ENCODE measurements at regions not wholly inside any gene's neighbourhood (a gene's known extent, or its start where the extent isn't known, plus 50 kb on each side); places are given as distances from the start of the nearest gene placed in this dataset.

DNA sequence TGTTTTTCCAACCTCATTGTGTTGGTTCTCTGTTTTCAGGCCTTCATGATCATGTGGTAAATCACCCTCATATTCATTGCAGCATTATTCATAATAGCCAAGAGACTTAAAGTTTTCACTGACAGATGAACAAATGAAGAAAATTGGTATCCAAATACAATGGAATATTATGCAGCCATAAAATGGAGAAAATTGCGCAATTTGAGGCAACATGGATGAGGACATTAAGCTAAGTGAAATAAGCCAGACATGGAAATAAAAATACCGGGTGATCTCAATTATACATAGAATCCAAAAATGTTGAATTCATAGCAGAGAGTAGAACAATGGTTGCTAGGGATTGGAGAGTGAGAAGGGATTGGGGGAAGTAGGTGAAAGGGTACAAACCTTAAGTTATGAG, 491.9 kb upstream of the KCNMB2 start:
- H3K27me3 ChIP-seq (ENCODE audit: insufficient read depth, low read length), result no peaks in the 10 kb centered on the region
- H3K36me3 ChIP-seq (ENCODE audit: insufficient read depth, low read depth, low read length), result no peaks in the 10 kb centered on the region
- no peaks in the 10 kb centered on the region for H3K4me1 ChIP-seq (ENCODE audit: insufficient read depth, low read length)
- no peaks in the 10 kb centered on the region for H3K9me3 ChIP-seq (ENCODE audit: insufficient read depth, low read depth, low read length)
- no peak overlapping the region for H3K27ac ChIP-seq (ENCODE audit: low read length)
- no peak overlapping the region for H3K4me3 ChIP-seq (ENCODE audit: low read length)
- no peak overlapping the region for H3K9ac ChIP-seq (ENCODE audit: low read depth, low read length)

DNA sequence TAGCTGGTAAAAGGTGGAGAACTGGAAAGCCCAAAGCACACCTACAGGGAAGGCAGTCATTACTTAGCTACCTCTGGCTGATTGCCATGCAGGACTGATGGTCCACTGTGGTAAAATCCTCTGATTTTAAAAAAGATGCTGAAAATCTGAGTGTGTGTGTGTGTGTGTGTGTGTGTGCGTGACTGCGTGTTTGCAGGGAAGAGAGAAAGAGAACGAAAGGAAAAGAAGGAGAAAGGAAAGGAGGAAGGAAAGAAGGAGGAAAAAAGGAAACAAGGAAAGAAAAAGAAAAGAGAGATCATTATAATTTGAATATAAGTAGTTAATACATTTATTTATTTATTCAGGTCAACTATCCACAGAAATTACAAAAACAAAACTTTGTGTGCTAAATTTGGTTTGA, 488.7 kb upstream of the KCNMB2 start:
- Histone ChIP-seq H3K27me3 (ENCODE audit: insufficient read depth, low read length) (no peaks in the 10 kb centered on the region), H3K9me3 (ENCODE audit: insufficient read depth, low read depth, low read length) (no peaks in the 10 kb centered on the region), H3K4me3 (ENCODE audit: low read length) (no peak overlapping the region), H3K36me3 (ENCODE audit: insufficient read depth, low read depth, low read length) (no peaks in the 10 kb centered on the region), H3K27ac (ENCODE audit: low read length) (no peak overlapping the region), H3K4me1 (ENCODE audit: insufficient read depth, low read length) (no peaks in the 10 kb centered on the region), H3K9ac (ENCODE audit: low read depth, low read length) (no peak overlapping the region)

DNA sequence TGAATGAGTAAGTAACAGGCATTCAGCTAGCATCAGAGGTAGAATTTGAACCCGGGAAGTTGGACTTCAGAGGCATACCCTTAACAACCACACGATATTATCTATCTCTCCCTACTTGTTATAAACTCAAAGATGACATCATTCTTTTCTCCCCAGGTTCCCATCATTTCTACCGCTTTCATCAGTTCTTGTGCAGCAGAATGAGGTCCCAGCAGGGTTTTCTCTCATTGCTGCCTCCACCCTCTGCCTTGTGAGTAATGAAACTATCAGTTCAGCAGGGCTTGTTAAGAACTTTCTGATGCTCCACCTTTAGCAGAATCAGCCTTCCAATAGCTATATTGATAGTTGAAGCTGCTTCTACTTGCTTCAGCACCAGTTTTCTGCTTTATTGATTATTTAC, 487.5 kb upstream of the KCNMB2 start:
- Histone ChIP-seq H3K9me3 (ENCODE audit: insufficient read depth, low read depth, low read length) (no peaks in the 10 kb centered on the region), H3K4me3 (ENCODE audit: low read length) (no peak overlapping the region), H3K9ac (ENCODE audit: low read depth, low read length) (no peak overlapping the region), H3K36me3 (ENCODE audit: insufficient read depth, low read depth, low read length) (no peaks in the 10 kb centered on the region), H3K27ac (ENCODE audit: low read length) (no peak overlapping the region), H3K4me1 (ENCODE audit: insufficient read depth, low read length) (no peaks in the 10 kb centered on the region), H3K27me3 (ENCODE audit: insufficient read depth, low read length) (no peaks in the 10 kb centered on the region)

DNA sequence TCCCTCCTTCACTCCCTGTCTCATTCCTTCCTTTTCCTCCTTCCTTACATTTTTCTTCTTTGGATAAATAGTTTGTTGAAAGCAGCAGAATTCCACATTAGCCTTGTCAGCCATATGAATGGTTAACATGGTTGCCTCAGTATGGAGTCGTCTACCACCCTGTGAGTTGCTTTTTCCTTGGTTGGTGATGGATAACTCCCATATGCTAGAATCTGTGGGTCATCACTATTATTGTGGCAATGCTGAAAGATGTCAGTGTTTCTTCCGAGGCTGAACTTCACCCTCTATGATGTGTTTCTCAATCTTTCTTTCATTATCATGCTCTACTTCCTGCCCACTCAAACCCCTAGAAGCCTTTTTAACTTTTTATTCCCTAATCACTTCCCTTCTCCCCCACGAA, 481.8 kb upstream of the KCNMB2 start:
- Histone ChIP-seq H3K36me3 (ENCODE audit: insufficient read depth, low read depth, low read length) (no peaks in the 10 kb centered on the region), H3K4me1 (ENCODE audit: insufficient read depth, low read length) (no peaks in the 10 kb centered on the region; the same call in 1 of the 2 replicates), H3K27me3 (ENCODE audit: insufficient read depth, low read length) (no peaks in the 10 kb centered on the region), H3K4me3 (ENCODE audit: low read length) (no peak overlapping the region), H3K27ac (ENCODE audit: low read length) (no peak overlapping the region), H3K9me3 (ENCODE audit: insufficient read depth, low read depth, low read length) (no peaks in the 10 kb centered on the region), H3K9ac (ENCODE audit: low read depth, low read length) (no peak overlapping the region)

DNA sequence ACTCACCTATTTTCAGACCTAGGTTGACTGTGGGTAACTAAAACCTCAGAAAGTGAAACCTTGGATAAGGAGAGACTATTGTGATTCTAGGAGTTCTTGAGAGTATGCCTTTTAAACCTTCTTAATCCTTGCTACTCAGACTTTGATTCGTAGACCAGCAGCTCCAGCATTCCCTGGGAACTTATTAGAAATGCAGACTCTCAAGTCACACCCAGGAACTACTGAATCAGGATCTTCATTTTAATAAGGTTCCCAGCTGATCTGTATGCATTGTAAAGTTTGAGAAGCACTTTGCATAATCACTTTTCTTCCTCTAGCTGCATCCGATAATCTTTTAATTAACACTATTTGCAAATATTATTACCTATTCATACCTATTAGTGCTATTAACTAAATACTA, 480.3 kb upstream of the KCNMB2 start:
- H3K27me3 ChIP-seq (ENCODE audit: insufficient read depth, low read length), result no peaks in the 10 kb centered on the region
- no peak overlapping the region for H3K4me3 ChIP-seq (ENCODE audit: low read length)
- no peaks in the 10 kb centered on the region for H3K9me3 ChIP-seq (ENCODE audit: insufficient read depth, low read depth, low read length)
- no peak overlapping the region for H3K9ac ChIP-seq (ENCODE audit: low read depth, low read length)
- no peaks in the 10 kb centered on the region for H3K36me3 ChIP-seq (ENCODE audit: insufficient read depth, low read depth, low read length)
- H3K27ac ChIP-seq (ENCODE audit: low read length), result no peak overlapping the region
- no peaks in the 10 kb centered on the region; the same call in 1 of the 2 replicates for H3K4me1 ChIP-seq (ENCODE audit: insufficient read depth, low read length)

DNA sequence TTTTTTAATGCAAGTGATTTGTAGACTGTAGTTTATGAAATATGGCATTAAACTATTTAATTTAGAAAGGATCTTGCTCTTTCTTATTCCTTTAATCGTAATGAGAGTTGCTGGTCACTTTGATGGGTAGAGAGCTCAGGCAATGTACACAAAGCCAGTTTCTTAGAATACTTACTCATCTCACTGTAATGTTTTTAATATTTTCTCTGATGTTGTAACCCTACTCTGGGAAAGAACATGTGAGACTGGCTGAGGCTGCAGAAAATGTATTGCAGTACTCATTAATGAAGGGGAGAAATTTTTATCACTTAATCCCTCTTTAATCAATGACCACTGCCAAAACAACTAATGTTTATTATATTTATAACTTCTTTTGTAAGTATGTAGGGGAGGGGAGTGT, 479.4 kb upstream of the KCNMB2 start:
- no peaks in the 10 kb centered on the region for H3K36me3 ChIP-seq (ENCODE audit: insufficient read depth, low read depth, low read length)
- no peaks in the 10 kb centered on the region; the same call in 1 of the 2 replicates for H3K4me1 ChIP-seq (ENCODE audit: insufficient read depth, low read length)
- no peaks in the 10 kb centered on the region for H3K27me3 ChIP-seq (ENCODE audit: insufficient read depth, low read length)
- no peak overlapping the region for H3K27ac ChIP-seq (ENCODE audit: low read length)
- no peak overlapping the region for H3K9ac ChIP-seq (ENCODE audit: low read depth, low read length)
- H3K9me3 ChIP-seq (ENCODE audit: insufficient read depth, low read depth, low read length), result no peaks in the 10 kb centered on the region
- no peak overlapping the region for H3K4me3 ChIP-seq (ENCODE audit: low read length)

DNA sequence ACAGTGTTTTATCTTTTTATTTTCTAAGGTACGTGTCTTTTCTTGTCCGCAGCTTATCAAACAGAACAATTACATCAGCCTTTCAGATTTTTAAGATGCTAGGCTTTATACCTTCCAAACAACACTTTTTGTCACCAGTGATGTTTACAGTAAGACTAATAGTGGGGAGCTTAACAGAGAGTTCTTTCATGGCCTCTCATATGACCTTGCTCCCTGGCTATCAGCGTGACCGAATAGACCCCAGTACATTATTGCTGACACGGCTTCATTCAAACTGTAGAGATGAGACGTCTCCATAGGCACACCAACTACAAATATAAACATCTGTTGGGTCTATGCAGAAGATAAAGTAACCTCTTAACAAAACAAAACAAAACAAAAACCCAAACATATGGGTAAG, 477.6 kb upstream of the KCNMB2 start:
- no peaks in the 10 kb centered on the region for H3K36me3 ChIP-seq (ENCODE audit: insufficient read depth, low read depth, low read length)
- H3K27ac ChIP-seq (ENCODE audit: low read length), result no peak overlapping the region

DNA sequence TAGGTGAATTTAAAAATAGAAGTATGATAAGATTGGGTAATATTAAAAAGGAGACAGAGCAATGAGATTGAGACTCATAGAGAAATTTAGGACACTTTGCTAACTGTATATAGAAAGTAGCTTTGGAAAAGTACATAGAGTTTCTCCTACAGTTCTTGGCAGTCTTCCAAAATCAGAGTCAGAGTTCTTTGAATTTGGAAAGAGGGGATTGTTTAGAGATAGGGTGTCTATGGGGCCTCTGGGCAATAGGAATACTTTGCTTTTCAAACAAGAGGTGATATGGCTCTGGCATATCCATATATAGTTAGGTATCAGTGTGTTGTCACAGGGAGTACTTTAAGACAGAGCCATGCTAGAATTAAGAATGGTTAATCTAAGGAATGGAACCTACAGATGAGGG, 477.1 kb upstream of the KCNMB2 start:
- Histone ChIP-seq H3K4me3 (ENCODE audit: low read length) (no peak overlapping the region), H3K9ac (ENCODE audit: low read depth, low read length) (no peak overlapping the region), H3K9me3 (ENCODE audit: insufficient read depth, low read depth, low read length) (no peaks in the 10 kb centered on the region), H3K27me3 (ENCODE audit: insufficient read depth, low read length) (no peaks in the 10 kb centered on the region), H3K27ac (ENCODE audit: low read length) (no peak overlapping the region), H3K4me1 (ENCODE audit: insufficient read depth, low read length) (no peaks in the 10 kb centered on the region; the same call in 1 of the 2 replicates), H3K36me3 (ENCODE audit: insufficient read depth, low read depth, low read length) (no peaks in the 10 kb centered on the region)

More for the DNA sequence above, 477.6 kb upstream of the KCNMB2 start:
- Histone ChIP-seq H3K9ac (ENCODE audit: low read depth, low read length) (no peak overlapping the region), H3K9me3 (ENCODE audit: insufficient read depth, low read depth, low read length) (no peaks in the 10 kb centered on the region), H3K4me1 (ENCODE audit: insufficient read depth, low read length) (no peaks in the 10 kb centered on the region; the same call in 1 of the 2 replicates), H3K4me3 (ENCODE audit: low read length) (no peak overlapping the region), H3K27me3 (ENCODE audit: insufficient read depth, low read length) (no peaks in the 10 kb centered on the region)

DNA sequence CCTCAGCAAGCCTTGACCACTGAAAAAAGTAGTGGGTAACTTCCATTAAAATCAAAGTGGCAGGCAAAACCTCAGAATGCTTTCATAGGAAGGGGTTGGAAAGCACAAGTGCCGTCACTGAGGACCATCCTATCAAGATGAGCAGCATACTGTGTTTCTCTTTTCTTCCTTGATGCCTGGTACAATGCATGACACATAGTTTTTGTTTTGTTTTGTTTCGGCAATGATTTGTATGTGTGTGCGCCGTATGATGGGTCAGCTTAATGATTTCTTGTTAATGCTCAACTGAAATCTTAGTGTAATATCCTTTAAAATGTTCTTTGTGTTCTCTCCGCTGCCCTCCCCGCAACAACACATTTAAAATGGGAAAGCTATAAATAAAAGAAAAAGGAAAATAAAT, 476.4 kb upstream of the KCNMB2 start:
- Histone ChIP-seq H3K4me3 (ENCODE audit: low read length) (no peak overlapping the region), H3K27me3 (ENCODE audit: insufficient read depth, low read length) (no peaks in the 10 kb centered on the region), H3K9ac (ENCODE audit: low read depth, low read length) (no peak overlapping the region), H3K4me1 (ENCODE audit: insufficient read depth, low read length) (no peaks in the 10 kb centered on the region), H3K27ac (ENCODE audit: low read length) (no peak overlapping the region), H3K9me3 (ENCODE audit: insufficient read depth, low read depth, low read length) (no peaks in the 10 kb centered on the region), H3K36me3 (ENCODE audit: insufficient read depth, low read depth, low read length) (no peaks in the 10 kb centered on the region)

DNA sequence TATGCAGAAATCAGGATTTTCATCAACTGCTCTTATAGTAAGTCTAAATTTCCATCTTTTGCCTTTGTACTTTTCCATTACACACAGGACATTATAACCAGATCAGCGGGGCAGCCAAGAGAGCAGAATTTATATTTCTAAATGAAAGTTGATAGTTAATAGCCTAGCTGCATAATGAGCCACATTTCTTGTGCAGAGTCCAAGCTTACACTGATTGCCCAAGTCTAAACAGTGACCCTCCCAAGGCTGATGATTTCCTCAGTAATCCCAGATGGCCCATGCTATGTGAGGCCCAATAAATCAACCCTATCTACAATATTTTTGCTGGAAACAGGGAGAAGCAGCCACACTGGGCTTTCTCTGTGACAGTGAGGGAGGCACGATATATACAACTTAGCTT, 475.8 kb upstream of the KCNMB2 start:
- Histone ChIP-seq H3K27me3 (ENCODE audit: insufficient read depth, low read length) (no peaks in the 10 kb centered on the region), H3K27ac (ENCODE audit: low read length) (no peak overlapping the region), H3K4me1 (ENCODE audit: insufficient read depth, low read length) (no peaks in the 10 kb centered on the region), H3K9me3 (ENCODE audit: insufficient read depth, low read depth, low read length) (no peaks in the 10 kb centered on the region), H3K4me3 (ENCODE audit: low read length) (no peak overlapping the region), H3K36me3 (ENCODE audit: insufficient read depth, low read depth, low read length) (no peaks in the 10 kb centered on the region), H3K9ac (ENCODE audit: low read depth, low read length) (no peak overlapping the region)

DNA sequence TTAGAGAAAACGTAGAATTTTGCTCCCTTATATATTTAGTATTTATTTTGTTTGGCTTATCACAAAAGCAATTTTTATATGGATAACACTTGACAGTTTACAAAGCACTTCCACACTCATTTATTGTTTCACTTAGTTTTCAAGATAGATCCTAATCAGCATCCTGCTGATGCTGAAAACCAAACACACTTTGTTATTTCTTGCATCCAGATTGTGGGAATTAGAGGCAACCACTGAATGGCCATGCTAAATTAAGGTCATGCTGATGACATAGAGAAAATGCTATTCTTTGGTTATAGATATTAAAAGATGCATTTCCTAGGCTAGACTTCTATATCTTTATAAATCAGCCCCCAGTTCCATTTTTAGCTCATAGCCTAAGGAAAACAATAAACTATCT, 474.1 kb upstream of the KCNMB2 start:
- H3K9ac ChIP-seq (ENCODE audit: low read depth, low read length), result no peak overlapping the region
- no peak overlapping the region for H3K4me3 ChIP-seq (ENCODE audit: low read length)
- no peaks in the 10 kb centered on the region for H3K9me3 ChIP-seq (ENCODE audit: insufficient read depth, low read depth, low read length)

DNA sequence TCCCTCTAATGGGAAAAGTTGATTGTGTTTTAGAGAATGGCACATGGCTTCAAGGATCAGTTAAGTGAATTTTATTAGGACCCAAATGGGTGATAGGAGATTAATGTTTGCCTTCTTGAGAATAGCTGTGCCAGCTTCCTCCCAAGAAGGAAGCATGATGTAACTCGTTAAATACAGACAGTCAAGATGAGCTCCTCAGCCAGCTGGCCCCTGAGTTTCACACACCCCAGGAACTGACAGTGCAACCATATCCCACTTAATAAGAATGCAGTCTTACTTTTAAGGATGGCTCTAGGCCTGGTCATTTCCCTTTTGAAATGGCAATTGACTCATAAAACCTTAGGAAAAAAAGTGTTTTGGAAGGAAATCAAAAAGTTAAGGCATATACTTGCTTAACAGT, 472.8 kb upstream of the KCNMB2 start:
- Histone ChIP-seq H3K27ac (ENCODE audit: low read length) (no peak overlapping the region), H3K36me3 (ENCODE audit: insufficient read depth, low read depth, low read length) (no peaks in the 10 kb centered on the region), H3K27me3 (ENCODE audit: insufficient read depth, low read length) (no peaks in the 10 kb centered on the region), H3K9me3 (ENCODE audit: insufficient read depth, low read depth, low read length) (no peaks in the 10 kb centered on the region), H3K4me1 (ENCODE audit: insufficient read depth, low read length) (no peaks in the 10 kb centered on the region; the same call in 1 of the 2 replicates), H3K4me3 (ENCODE audit: low read length) (no peak overlapping the region), H3K9ac (ENCODE audit: low read depth, low read length) (no peak overlapping the region)

More for the DNA sequence above, 474.1 kb upstream of the KCNMB2 start:
- H3K27me3 ChIP-seq (ENCODE audit: insufficient read depth, low read length), result no peaks in the 10 kb centered on the region
- H3K36me3 ChIP-seq (ENCODE audit: insufficient read depth, low read depth, low read length), result no peaks in the 10 kb centered on the region
- H3K4me1 ChIP-seq (ENCODE audit: insufficient read depth, low read length), result no peaks in the 10 kb centered on the region
- H3K27ac ChIP-seq (ENCODE audit: low read length), result no peak overlapping the region

DNA sequence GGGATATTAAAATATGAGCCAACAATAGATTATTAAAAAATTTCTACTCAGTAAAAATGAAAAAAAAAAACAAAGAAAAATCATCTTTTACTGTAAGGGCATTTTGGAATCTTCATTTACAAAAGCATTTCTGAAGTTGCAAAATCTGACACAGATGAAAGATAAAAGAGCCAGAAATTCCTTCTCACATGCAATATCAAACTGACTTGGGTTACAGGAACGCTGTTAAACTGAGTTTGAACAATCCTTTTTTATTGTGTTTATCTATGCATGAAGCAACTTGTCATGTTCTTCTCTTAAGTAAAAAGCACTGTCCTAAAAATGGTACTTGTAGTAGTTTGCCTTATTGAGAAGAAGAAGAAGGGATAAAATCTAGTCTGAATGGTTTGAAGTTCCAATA, 468.5 kb upstream of the KCNMB2 start:
- Histone ChIP-seq H3K4me3 (ENCODE audit: low read length) (no peak overlapping the region), H3K27ac (ENCODE audit: low read length) (no peak overlapping the region), H3K36me3 (ENCODE audit: insufficient read depth, low read depth, low read length) (no peaks in the 10 kb centered on the region), H3K9me3 (ENCODE audit: insufficient read depth, low read depth, low read length) (no peaks in the 10 kb centered on the region), H3K27me3 (ENCODE audit: insufficient read depth, low read length) (no peaks in the 10 kb centered on the region), H3K4me1 (ENCODE audit: insufficient read depth, low read length) (no peaks in the 10 kb centered on the region; the same call in 1 of the 2 replicates), H3K9ac (ENCODE audit: low read depth, low read length) (no peak overlapping the region)
